ENCODE measurements at regions not wholly inside any gene's neighbourhood (a gene's known extent, or its start where the extent isn't known, plus 50 kb on each side); places are given as distances from the start of the nearest gene placed in this dataset.

DNA sequence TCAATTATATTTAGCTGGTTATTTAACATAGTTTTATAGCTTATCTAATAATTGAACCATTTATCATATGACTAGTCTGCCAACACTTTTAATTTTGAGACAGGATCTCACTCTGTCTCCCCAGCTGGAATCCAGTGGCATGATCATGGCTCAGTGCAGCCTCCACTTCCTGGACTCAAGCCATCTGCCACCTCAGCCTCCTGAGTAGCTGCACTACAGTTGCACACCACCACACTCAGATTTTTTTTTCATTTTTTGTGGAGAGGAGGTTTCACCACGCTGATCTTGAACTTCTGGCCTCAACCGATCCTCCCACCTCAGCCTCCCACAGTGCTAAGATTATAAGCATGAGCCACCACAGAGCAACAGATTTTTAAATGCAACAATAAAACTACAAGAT is 151.4 kb upstream of the MDGA2 start:
- TF ChIP-seq, protein P1, sequence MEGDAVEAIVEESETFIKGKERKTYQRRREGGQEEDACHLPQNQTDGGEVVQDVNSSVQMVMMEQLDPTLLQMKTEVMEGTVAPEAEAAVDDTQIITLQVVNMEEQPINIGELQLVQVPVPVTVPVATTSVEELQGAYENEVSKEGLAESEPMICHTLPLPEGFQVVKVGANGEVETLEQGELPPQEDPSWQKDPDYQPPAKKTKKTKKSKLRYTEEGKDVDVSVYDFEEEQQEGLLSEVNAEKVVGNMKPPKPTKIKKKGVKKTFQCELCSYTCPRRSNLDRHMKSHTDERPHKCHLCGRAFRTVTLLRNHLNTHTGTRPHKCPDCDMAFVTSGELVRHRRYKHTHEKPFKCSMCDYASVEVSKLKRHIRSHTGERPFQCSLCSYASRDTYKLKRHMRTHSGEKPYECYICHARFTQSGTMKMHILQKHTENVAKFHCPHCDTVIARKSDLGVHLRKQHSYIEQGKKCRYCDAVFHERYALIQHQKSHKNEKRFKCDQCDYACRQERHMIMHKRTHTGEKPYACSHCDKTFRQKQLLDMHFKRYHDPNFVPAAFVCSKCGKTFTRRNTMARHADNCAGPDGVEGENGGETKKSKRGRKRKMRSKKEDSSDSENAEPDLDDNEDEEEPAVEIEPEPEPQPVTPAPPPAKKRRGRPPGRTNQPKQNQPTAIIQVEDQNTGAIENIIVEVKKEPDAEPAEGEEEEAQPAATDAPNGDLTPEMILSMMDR (IDR thresholded peaks at IDR 0.05) = no peak
- no peak for TF ChIP-seq ZFX (IDR thresholded peaks at IDR 0.05; ENCODE audit: borderline replicate concordance)
- H3K27ac ChIP-seq = no peak overlapping the region

DNA sequence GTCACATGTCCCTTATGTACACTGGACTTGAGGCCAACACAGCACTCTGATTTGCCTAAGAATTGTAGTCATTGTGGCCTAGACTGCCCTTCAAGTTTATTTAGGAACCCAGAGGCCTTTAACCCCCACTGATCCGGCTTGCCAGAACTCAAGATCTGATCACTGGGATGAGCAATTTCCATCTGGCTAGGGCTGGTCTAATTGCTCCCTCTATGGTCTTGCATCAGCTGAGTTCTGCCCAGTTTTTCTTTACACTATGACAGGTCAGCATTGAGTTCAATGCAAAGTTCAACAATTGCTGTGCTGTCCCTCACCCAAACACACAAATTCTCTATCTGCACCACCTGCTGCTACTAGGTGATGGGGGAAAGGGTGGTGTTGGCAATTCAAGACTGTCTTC is 146.9 kb upstream of the MDGA2 start:
- H3K27ac ChIP-seq = no peak overlapping the region

DNA sequence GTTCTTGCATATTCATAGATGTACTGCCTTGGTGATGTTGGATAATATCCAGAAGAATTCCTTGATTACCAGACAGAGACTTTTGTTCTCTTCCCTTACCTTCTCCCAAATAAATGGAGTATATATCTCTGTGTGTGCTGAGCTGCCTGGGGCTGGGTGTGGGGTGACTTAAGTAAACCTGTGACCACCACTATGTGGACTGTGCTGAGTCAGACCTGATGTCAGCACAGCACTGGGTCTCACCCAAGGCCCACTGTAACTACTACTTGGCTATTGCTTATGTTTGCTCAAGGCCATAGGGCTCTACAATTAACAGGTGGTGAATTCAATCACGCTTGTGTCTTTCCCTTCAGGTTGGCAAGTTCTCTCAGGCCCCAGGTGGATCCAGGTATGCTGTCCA is 145.7 kb upstream of the MDGA2 start:
- H3K27ac ChIP-seq = no peak overlapping the region
- TF ChIP-seq, protein P1 (IDR thresholded peaks at IDR 0.05) = no peak
- TF ChIP-seq ZFX (IDR thresholded peaks at IDR 0.05; ENCODE audit: borderline replicate concordance) = no peak

More for the DNA sequence above, 146.9 kb upstream of the MDGA2 start:
- TF ChIP-seq, protein P1 (IDR thresholded peaks at IDR 0.05) = no peak
- TF ChIP-seq ZFX (IDR thresholded peaks at IDR 0.05; ENCODE audit: borderline replicate concordance) = no peak

DNA sequence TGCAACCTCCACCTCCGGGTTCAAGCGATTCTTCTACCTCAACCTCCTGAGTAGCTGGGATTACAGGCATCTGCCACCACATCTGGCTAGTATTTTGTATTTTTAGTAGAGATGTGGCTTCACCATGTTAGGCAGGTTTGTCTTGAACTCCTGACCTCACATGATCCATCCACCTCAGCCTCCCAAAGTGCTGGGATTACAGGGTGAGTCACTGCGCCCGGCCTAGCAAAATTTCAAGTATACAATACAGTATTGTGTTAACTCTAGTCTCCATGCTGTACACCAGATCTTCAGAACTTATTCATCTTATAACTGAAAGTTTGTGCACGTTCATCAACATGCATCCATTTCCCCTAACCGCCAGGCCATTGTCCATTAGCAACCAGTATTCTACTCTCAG is 115.1 kb upstream of the MDGA2 start:
- no peak overlapping the region for H3K27ac ChIP-seq
- TF ChIP-seq, protein P1 (IDR thresholded peaks at IDR 0.05) = no peak
- TF ChIP-seq ZFX (IDR thresholded peaks at IDR 0.05; ENCODE audit: borderline replicate concordance) = no peak

DNA sequence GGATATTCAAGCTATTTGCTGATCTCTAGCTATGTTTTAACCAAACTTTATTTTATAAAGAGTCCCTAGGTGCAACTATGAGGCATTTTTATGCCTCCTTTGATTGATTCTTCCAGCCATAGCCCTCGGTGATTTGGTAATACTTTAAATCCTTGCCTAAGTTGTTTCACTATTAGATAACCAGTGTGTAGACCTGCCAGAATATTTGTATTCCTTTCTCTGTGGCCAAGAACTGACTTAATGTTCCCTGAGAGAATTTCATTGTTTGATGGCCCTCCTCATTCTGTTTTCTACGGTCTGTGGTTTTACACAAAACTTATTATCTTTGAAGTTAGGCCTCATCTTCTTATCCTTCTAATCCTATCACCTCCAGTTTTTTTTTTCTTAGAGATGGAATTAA is 109.7 kb upstream of the MDGA2 start:
- no peak overlapping the region for H3K27ac ChIP-seq
- TF ChIP-seq ZFX (IDR thresholded peaks at IDR 0.05; ENCODE audit: borderline replicate concordance) = no peak
- TF ChIP-seq, protein P1 (IDR thresholded peaks at IDR 0.05) = no peak

DNA sequence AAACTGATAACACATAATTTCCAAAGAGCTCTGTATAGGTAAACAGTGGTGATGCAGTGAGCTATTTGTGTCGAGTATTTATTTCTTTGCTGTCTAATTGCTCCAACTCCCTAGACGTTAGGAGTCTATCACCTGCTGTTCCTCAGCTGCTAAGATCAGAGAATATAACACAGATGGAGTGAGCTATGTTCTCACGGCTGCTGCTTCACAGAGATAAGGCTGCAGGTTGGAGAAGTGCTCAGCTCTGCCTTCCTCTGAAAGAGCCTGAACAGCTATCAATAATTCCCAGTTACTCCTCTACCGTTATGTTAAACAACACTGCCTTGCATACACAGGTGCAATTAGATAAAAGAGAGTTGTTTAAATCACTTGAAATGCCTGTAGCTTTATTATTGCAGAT is 103.2 kb upstream of the MDGA2 start:
- TF ChIP-seq, protein P1 (IDR thresholded peaks at IDR 0.05) = no peak
- no peak for TF ChIP-seq ZFX (IDR thresholded peaks at IDR 0.05; ENCODE audit: borderline replicate concordance)
- H3K27ac ChIP-seq = no peak overlapping the region

DNA sequence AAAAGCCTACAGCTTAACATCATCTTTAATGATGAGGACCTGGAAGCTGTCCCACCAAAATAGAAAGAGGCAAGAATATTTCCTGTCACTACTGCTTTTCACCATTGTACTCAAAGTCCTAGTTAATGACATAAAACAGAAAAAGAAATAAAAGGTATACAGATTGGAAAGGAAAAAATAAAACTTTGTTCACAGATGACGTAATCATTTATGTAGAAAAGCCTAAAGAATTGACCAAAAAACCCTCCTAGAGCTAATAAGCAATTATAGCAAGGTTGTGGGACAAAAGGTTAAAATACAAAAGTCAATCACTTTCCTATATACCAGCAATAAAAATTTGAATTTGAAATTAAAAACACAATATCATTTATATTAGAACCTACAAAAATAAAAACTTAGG is 97.2 kb upstream of the MDGA2 start:
- H3K27ac ChIP-seq = no peak overlapping the region
- no peak for TF ChIP-seq ZFX (IDR thresholded peaks at IDR 0.05; ENCODE audit: borderline replicate concordance)
- TF ChIP-seq, protein P1 (IDR thresholded peaks at IDR 0.05) = no peak

All from 22Rv1 (cell line).